ENCODE measurements at regions not wholly inside any gene's neighbourhood (a gene's known extent, or its start where the extent isn't known, plus 50 kb on each side); places are given as distances from the start of the nearest gene placed in this dataset.

DNA sequence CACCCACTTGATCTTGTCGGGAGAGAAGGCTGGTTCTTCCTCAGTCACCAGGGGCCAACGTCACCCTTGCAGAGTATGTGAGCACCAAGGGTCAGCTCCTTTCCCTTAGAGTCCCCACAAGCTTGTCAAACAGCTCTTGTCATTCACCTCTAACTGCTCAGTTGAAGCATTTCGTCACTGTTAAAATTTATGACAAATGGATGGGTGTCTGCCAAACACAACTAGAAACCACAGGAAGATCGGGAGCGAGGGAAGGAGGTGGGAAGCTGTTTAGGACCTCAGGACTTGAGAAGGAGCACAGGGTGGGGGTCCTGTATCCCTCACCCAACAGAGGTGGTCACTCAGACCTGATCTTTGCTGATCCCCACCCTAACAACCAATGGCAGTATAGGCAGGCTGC, 373.3 kb upstream of the IGFBP3 start:
- intact Hi-C loops (cut with DNase I; ENCODE audit: low total_unique reads): no loop called here
- TF ChIP-seq, protein P1, sequence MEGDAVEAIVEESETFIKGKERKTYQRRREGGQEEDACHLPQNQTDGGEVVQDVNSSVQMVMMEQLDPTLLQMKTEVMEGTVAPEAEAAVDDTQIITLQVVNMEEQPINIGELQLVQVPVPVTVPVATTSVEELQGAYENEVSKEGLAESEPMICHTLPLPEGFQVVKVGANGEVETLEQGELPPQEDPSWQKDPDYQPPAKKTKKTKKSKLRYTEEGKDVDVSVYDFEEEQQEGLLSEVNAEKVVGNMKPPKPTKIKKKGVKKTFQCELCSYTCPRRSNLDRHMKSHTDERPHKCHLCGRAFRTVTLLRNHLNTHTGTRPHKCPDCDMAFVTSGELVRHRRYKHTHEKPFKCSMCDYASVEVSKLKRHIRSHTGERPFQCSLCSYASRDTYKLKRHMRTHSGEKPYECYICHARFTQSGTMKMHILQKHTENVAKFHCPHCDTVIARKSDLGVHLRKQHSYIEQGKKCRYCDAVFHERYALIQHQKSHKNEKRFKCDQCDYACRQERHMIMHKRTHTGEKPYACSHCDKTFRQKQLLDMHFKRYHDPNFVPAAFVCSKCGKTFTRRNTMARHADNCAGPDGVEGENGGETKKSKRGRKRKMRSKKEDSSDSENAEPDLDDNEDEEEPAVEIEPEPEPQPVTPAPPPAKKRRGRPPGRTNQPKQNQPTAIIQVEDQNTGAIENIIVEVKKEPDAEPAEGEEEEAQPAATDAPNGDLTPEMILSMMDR (IDR thresholded peaks at IDR 0.05): no peak
- TF ChIP-seq POLR2A (IDR thresholded peaks at IDR 0.05): no peak

DNA sequence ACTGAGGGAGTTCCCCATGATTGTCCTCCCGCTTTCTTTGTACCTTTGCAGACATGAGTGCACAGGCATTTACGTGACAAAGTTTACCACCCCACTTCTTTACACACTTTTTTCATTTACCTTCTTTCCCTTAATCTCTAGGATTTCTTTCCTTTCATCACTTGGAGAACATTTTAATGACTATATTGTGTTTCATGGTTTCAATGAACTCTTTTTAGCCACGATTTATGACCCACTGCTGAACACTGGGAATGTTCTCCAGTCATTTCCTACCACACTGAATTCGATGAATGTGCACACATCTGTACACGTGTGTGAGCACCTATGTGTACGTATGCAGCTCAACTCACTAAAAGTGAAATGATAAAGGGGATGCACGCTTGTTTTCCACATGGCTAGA, 371.7 kb upstream of the IGFBP3 start:
- H3K27me3 ChIP-seq: no peaks in the 10 kb centered on the region
- no peak overlapping the region for H3K27ac ChIP-seq
- H3K4me3 ChIP-seq: no peak overlapping the region
- DNase-seq: no peak
- H3K9me3 ChIP-seq: no peaks in the 10 kb centered on the region
- WGBS, 2 donors: 90 to 94% methylated on average over 7 of the region's 7 CpGs
- no peak for TF ChIP-seq POLR2A (IDR thresholded peaks at IDR 0.05)
- no peaks in the 10 kb centered on the region for H3K36me3 ChIP-seq (ENCODE audit: low read depth, missing control alignments)
- peaks cover 3% of the 10 kb centered on the region for H3K4me1 ChIP-seq
- intact Hi-C loops (cut with DNase I; ENCODE audit: low total_unique reads): no loop called here

More for the DNA sequence above, 373.3 kb upstream of the IGFBP3 start:
- Histone ChIP-seq H3K9me3 (no peaks in the 10 kb centered on the region), H3K4me3 (no peak overlapping the region), H3K36me3 (ENCODE audit: low read depth, missing control alignments) (no peaks in the 10 kb centered on the region), H3K27ac (no peak overlapping the region), H3K27me3 (no peaks in the 10 kb centered on the region), H3K4me1 (peaks cover 3% of the 10 kb centered on the region)
- no peak for DNase-seq
- WGBS, 2 donors: 91 to 97% methylated on average over 5 of the region's 5 CpGs

DNA sequence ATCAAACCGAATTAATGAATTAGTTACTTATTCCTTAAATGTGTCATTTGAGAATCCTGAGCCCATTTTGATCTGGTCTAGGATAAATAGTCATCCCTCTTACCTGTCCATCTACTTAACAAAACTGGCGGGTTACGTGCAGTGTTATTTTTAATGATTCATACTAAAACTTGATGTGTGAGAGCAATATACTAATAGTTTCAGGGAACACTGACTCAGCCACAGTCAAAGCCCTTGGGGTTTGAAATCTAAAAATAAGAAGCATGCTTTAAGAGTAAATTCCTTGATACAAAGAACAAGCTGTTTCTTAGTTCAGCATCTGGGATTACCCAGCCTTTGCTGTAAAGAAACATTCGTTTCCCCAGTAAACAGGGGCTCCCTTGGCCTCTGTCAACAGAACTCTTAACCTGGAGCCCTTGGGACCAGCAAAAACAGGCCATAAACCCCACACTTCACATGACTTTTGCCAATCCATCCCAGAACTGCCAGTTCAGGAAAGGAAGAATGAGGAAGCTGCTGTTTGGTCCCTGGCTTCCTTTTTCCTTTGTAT, 370.6 kb upstream of the IGFBP3 start:
- no peaks in the 10 kb centered on the region for H3K9me3 ChIP-seq
- TF ChIP-seq, protein P1 (IDR thresholded peaks at IDR 0.05): no peak
- TF ChIP-seq POLR2A (IDR thresholded peaks at IDR 0.05): no peak
- no peaks in the 10 kb centered on the region for H3K36me3 ChIP-seq (ENCODE audit: low read depth, missing control alignments)
- intact Hi-C loops (cut with DNase I; ENCODE audit: low total_unique reads): no loop called here
- peak; percentile 27 for DNase-seq
- H3K27ac ChIP-seq: no peak overlapping the region
- 44 to 52% methylated on average over 4 of the region's 4 CpGs for WGBS, 2 donors
- peaks cover 3% of the 10 kb centered on the region for H3K4me1 ChIP-seq
- H3K4me3 ChIP-seq: no peak overlapping the region
- no peaks in the 10 kb centered on the region for H3K27me3 ChIP-seq

DNA sequence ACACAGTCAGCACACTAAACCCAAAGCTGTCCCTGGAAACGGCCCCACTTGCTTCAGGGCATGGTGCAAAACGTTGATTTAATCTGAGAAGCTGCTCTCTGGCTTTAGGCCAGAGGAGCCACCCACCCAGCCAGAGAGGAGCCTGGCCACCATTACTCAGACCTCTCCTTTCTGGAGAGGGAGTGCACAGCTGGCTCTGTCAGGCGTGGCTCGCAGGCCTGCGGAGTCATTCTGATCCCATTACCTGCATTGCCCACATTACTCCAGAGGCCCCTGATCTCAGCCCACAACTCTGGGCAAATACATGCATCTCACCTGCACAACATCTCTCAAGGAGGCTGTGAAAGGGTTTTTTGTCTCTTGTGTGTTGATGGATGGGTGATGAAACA, 370.0 kb upstream of the IGFBP3 start:
- Histone ChIP-seq H3K9me3 (no peaks in the 10 kb centered on the region), H3K4me3 (no peak overlapping the region), H3K4me1 (peaks cover 3% of the 10 kb centered on the region), H3K27me3 (no peaks in the 10 kb centered on the region), H3K36me3 (ENCODE audit: low read depth, missing control alignments) (no peaks in the 10 kb centered on the region), H3K27ac (no peak overlapping the region)
- intact Hi-C loops (cut with DNase I; ENCODE audit: low total_unique reads): no loop called here
- TF ChIP-seq, protein P1 (IDR thresholded peaks at IDR 0.05): no peak
- TF ChIP-seq POLR2A (IDR thresholded peaks at IDR 0.05): no peak
- DNase-seq: no peak
- 79% methylated on average over 5 of the region's 5 CpGs; no CpG with 5 or more reads in 1 of the 2 donors for WGBS, 2 donors

DNA sequence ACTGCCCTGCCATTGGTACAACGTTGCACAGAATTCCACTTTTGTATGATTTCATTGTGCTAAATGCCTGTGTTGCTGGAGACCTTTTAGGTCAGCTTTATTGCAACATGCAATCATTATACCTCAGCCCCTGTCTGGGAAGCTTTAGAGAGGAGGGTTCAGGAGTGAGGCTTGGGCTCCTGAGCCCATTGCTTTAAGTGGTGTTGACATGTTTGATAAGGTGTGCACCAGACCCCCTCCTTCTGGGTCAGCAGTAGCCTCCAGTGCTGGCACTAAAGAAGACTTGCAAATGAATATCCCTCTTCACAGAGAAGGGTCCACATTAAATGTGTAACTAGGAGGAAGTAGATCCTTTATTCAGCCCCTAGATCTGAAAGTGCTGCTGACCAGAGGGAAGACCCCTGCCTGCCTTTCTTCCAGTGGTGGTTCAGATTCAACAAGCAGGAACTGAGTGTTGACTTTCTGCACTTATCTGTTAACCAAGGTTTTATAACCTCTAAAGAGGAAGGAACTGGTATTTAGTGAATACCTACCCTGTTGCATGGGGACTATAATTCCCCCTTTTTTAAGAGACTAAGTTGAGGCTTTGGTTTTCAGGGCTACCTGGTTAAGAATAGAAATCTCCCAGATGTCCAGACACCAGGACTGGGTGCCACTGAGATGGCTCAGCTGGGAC, 369.4 kb upstream of the IGFBP3 start:
- no peak for DNase-seq
- H3K4me1 ChIP-seq: peaks cover 3% of the 10 kb centered on the region
- H3K4me3 ChIP-seq: no peak overlapping the region
- H3K36me3 ChIP-seq (ENCODE audit: low read depth, missing control alignments): no peaks in the 10 kb centered on the region
- TF ChIP-seq POLR2A (IDR thresholded peaks at IDR 0.05): no peak
- TF ChIP-seq, protein P1 (IDR thresholded peaks at IDR 0.05): no peak
- no peaks in the 10 kb centered on the region for H3K27me3 ChIP-seq
- intact Hi-C loops (cut with DNase I; ENCODE audit: low total_unique reads): no loop called here
- WGBS, 2 donors: 83 to 87% methylated on average over 1 of the region's 1 CpG
- H3K9me3 ChIP-seq: no peaks in the 10 kb centered on the region
- no peak overlapping the region for H3K27ac ChIP-seq
